ENCODE measurements at regions not wholly inside any gene's neighbourhood (a gene's known extent, or its start where the extent isn't known, plus 50 kb on each side); places are given as distances from the start of the nearest gene placed in this dataset.

DNA sequence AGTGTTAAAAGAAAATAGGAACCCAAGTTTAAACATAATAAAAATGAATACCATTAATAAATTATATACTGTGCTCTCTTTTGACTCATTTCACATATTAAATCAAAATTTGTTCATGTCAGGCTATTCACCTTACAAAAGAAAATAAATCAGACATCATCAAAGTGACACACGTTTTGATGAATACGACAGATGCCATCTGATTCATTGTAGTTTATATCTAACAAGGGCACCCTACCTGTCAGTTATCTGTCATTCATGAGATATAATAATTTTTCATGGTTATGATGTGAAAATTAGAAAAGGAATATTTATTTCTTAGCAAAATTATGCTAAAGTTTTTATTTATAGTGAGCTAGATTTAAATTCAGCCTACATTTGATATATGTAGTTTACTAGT, 188.1 kb upstream of the PCDH17 start:
- no peak overlapping the region for H3K9ac ChIP-seq (ENCODE audit: low read depth, low read length)
- H3K9me3 ChIP-seq (ENCODE audit: control insufficient read depth, insufficient read depth, low read length), result no peaks in the 10 kb centered on the region
- no peak overlapping the region for H3K4me3 ChIP-seq (ENCODE audit: low read depth, low read length)
- H3K4me1 ChIP-seq (ENCODE audit: control insufficient read depth, insufficient read depth, low read length), result no peaks in the 10 kb centered on the region
- no peaks in the 10 kb centered on the region for H3K36me3 ChIP-seq (ENCODE audit: control insufficient read depth, insufficient read depth, low read length)
- H3K27me3 ChIP-seq (ENCODE audit: control insufficient read depth, insufficient read depth, low read length), result no peaks in the 10 kb centered on the region

DNA sequence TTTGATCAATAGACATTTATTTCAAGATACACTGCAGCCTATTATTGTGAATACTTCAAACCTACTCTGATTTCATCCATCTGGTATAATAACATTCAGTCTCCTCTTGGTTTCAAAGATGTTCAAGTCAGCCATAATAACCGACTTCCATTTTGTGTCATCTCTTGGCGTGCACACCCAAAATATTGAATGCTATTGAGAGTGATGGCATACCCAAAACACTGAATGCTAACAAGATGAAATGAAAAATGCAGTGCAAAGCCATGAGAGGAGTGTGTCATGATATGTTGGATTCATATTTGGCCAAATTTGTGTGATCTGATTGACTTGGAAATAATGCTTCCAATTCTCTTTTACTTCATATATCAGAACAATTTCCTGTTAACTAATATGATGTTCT, 181.2 kb upstream of the PCDH17 start:
- no peaks in the 10 kb centered on the region for H3K27me3 ChIP-seq (ENCODE audit: control insufficient read depth, insufficient read depth, low read length)
- H3K4me1 ChIP-seq (ENCODE audit: control insufficient read depth, insufficient read depth, low read length), result no peaks in the 10 kb centered on the region
- no peak overlapping the region for H3K9ac ChIP-seq (ENCODE audit: low read depth, low read length)
- H3K9me3 ChIP-seq (ENCODE audit: control insufficient read depth, insufficient read depth, low read length), result no peaks in the 10 kb centered on the region
- H3K36me3 ChIP-seq (ENCODE audit: control insufficient read depth, insufficient read depth, low read length), result no peaks in the 10 kb centered on the region
- H3K4me3 ChIP-seq (ENCODE audit: low read depth, low read length), result no peak overlapping the region

DNA sequence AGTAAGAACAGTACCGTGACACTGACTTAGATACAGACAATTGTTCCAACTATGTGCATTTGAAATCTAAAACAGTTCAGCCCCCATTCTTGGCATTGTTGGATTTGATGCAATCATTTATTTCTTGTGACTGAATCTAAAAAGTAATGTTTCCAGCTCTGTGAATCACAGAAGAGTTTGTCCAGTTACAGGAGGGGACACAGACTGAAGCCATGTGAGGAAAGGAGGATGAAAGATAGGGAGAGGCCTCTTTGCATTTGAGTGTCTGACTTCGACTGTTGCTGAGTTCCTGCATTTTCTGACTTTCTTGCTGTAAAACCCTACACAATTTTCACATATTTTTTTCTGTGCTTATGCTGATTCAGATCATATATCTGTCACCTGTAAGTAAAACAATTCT, 179.3 kb upstream of the PCDH17 start:
- no peaks in the 10 kb centered on the region for H3K27me3 ChIP-seq (ENCODE audit: control insufficient read depth, insufficient read depth, low read length)
- no peak overlapping the region for H3K9ac ChIP-seq (ENCODE audit: low read depth, low read length)
- H3K4me1 ChIP-seq (ENCODE audit: control insufficient read depth, insufficient read depth, low read length), result no peaks in the 10 kb centered on the region
- H3K9me3 ChIP-seq (ENCODE audit: control insufficient read depth, insufficient read depth, low read length), result no peaks in the 10 kb centered on the region
- H3K4me3 ChIP-seq (ENCODE audit: low read depth, low read length), result no peak overlapping the region
- H3K36me3 ChIP-seq (ENCODE audit: control insufficient read depth, insufficient read depth, low read length), result no peaks in the 10 kb centered on the region

DNA sequence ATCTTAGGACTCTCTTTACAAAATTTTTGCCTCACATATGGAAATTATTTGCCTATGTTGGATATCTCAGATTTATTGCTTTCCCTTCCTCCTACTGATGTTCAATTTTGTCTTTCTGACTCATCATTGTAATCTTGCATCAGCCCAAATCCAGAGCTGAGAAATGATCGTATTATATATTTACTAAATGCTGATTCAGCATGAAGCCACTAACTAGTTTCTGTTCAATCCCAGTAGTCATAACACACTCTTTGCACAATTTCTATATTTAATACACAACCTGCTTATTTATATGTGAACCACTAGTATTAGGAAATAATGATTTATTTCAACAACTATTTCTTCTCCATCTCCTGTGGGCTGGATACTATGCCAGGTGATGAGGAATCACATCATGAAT, 161.1 kb upstream of the PCDH17 start:
- Histone ChIP-seq H3K9ac (ENCODE audit: low read depth, low read length) (no peak overlapping the region), H3K9me3 (ENCODE audit: control insufficient read depth, insufficient read depth, low read length) (no peaks in the 10 kb centered on the region), H3K36me3 (ENCODE audit: control insufficient read depth, insufficient read depth, low read length) (no peaks in the 10 kb centered on the region), H3K4me1 (ENCODE audit: control insufficient read depth, insufficient read depth, low read length) (no peaks in the 10 kb centered on the region), H3K4me3 (ENCODE audit: low read depth, low read length) (no peak overlapping the region), H3K27me3 (ENCODE audit: control insufficient read depth, insufficient read depth, low read length) (no peaks in the 10 kb centered on the region)

DNA sequence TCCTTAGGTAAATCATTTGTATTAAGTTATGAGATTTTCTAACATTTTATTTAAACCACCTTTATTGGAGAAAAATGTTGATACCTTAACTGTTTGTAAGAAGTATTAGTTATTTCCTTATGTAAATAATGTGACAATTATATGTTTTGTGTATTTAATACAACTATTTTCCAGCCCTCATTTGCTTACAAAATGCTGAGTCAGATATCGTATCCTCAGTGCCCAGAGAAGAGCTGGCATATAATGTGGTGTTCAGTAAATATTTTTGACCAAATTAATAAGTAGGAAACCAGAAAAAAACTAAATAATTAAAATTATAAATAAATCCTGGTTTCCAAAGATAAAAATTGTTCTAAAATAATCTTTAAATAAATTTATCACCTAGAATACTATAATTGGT, 140.2 kb upstream of the PCDH17 start:
- H3K27me3 ChIP-seq (ENCODE audit: control insufficient read depth, insufficient read depth, low read length), result no peaks in the 10 kb centered on the region
- no peaks in the 10 kb centered on the region for H3K36me3 ChIP-seq (ENCODE audit: control insufficient read depth, insufficient read depth, low read length)
- H3K9me3 ChIP-seq (ENCODE audit: control insufficient read depth, insufficient read depth, low read length), result no peaks in the 10 kb centered on the region
- H3K9ac ChIP-seq (ENCODE audit: low read depth, low read length), result no peak overlapping the region
- H3K4me3 ChIP-seq (ENCODE audit: low read depth, low read length), result no peak overlapping the region
- no peaks in the 10 kb centered on the region for H3K4me1 ChIP-seq (ENCODE audit: control insufficient read depth, insufficient read depth, low read length)

DNA sequence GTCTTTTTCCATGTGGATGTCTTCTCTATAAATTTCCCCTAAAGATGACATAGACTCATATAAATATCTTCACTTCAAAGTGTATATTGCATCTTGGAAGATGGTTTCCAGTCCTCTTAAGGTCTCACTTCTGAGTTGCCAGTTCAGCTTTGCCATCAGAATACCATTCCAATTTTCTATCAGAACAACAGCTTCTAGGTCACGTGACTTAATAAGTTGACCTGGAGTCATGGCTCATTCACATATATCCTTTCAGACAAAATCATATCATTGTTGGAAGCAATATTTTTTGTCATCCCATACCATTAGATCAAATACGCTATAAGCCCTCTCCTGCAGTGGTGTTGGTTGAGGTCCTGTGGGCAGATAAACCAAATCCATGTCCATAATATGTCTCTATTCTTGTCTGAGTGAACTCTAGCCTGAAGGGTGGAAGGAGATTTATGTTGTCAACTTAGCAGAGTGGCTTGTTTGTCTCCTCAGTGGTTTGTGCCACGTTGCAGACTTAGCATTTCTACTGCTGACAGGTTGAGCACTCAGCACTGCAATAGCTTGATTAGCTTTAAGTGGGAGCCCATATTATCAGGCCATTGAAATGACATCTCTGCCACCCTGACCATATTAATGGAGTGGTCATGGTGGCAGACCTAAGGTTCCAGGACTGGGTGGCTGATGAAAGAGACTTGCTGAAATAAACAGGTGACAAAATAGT, 123.6 kb upstream of the PCDH17 start:
- H3K9ac ChIP-seq (ENCODE audit: low read depth, low read length), result no peak overlapping the region
- no peaks in the 10 kb centered on the region for H3K4me1 ChIP-seq (ENCODE audit: control insufficient read depth, insufficient read depth, low read length)
- no peak overlapping the region for H3K4me3 ChIP-seq (ENCODE audit: low read depth, low read length)
- no peaks in the 10 kb centered on the region for H3K27me3 ChIP-seq (ENCODE audit: control insufficient read depth, insufficient read depth, low read length)
- H3K36me3 ChIP-seq (ENCODE audit: control insufficient read depth, insufficient read depth, low read length), result no peaks in the 10 kb centered on the region
- H3K9me3 ChIP-seq (ENCODE audit: control insufficient read depth, insufficient read depth, low read length), result no peaks in the 10 kb centered on the region

DNA sequence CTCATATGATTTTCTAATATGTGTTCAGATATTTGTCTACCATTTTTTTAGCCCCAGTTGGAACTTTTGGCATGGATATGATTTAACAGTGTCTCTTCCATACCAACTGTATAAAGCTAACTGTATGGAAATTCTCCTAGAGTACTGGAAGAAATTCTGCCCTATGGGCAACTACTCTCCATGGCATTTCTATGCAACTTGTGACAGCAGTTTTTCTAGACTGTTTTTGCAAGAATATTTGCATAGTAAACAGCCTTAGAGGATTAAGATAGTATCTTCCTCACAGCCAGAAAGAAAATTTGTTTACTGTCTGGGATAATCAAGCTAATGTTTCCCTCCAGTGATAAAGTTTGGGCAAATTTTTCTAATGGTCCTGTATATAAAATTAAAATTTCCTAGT, 119.9 kb upstream of the PCDH17 start:
- Histone ChIP-seq H3K4me3 (ENCODE audit: low read depth, low read length) (no peak overlapping the region), H3K9ac (ENCODE audit: low read depth, low read length) (no peak overlapping the region), H3K27me3 (ENCODE audit: control insufficient read depth, insufficient read depth, low read length) (no peaks in the 10 kb centered on the region), H3K9me3 (ENCODE audit: control insufficient read depth, insufficient read depth, low read length) (no peaks in the 10 kb centered on the region), H3K4me1 (ENCODE audit: control insufficient read depth, insufficient read depth, low read length) (no peaks in the 10 kb centered on the region), H3K36me3 (ENCODE audit: control insufficient read depth, insufficient read depth, low read length) (no peaks in the 10 kb centered on the region)

DNA sequence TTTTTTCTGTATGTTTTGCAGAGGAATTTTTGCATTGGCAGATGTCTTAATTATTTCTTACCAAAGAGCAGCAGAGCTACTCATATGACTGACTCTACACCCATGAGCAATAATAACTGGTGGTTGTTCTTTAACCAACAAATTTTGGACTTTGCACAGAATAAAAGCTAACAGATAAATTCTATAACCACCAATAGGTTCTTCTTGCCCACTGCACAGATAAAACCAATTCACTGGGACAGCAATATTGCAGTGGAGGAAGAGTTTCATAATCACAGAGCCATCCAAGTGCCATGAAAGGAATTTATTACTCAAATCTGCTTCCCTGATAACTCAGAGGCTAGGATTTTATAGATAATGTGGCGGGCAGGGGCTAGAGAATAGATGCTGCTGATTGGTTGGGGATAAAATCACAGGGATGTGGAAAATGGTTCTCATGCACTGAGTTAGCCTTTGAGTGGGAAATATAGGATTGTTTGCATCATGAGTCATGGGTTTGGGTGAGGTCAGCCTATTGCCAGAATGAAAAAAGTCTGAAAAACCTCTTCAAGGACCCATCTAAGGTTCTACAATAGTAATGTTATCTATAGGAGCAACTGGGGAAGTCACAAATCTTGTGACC, 104.3 kb upstream of the PCDH17 start:
- no peaks in the 10 kb centered on the region for H3K4me1 ChIP-seq (ENCODE audit: control insufficient read depth, insufficient read depth, low read length)
- no peaks in the 10 kb centered on the region for H3K9me3 ChIP-seq (ENCODE audit: control insufficient read depth, insufficient read depth, low read length)
- no peak overlapping the region for H3K9ac ChIP-seq (ENCODE audit: low read depth, low read length)
- H3K36me3 ChIP-seq (ENCODE audit: control insufficient read depth, insufficient read depth, low read length), result no peaks in the 10 kb centered on the region
- no peak overlapping the region for H3K4me3 ChIP-seq (ENCODE audit: low read depth, low read length)
- no peaks in the 10 kb centered on the region for H3K27me3 ChIP-seq (ENCODE audit: control insufficient read depth, insufficient read depth, low read length)

DNA sequence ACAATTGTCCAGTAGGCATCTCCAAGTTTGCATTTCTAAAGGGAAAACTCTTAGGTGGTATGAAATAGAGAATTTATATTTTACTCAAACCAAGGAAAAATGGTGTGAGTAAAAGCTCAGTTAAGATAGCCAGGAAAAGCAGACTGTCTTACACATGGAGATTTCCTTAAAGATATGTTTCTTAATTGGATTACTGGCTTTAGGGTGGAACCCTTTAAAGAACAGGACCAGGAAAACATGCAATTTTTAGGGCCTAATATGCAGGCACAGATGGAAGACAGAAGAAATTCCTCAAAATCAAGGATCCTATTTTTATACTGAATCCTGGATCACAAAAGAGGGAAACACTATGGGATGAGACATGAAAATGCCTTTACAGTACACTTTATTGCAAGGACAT, 100.3 kb upstream of the PCDH17 start:
- Histone ChIP-seq H3K4me3 (ENCODE audit: low read depth, low read length) (no peak overlapping the region), H3K27me3 (ENCODE audit: control insufficient read depth, insufficient read depth, low read length) (no peaks in the 10 kb centered on the region), H3K4me1 (ENCODE audit: control insufficient read depth, insufficient read depth, low read length) (no peaks in the 10 kb centered on the region), H3K9me3 (ENCODE audit: control insufficient read depth, insufficient read depth, low read length) (no peaks in the 10 kb centered on the region), H3K9ac (ENCODE audit: low read depth, low read length) (no peak overlapping the region), H3K36me3 (ENCODE audit: control insufficient read depth, insufficient read depth, low read length) (no peaks in the 10 kb centered on the region)

DNA sequence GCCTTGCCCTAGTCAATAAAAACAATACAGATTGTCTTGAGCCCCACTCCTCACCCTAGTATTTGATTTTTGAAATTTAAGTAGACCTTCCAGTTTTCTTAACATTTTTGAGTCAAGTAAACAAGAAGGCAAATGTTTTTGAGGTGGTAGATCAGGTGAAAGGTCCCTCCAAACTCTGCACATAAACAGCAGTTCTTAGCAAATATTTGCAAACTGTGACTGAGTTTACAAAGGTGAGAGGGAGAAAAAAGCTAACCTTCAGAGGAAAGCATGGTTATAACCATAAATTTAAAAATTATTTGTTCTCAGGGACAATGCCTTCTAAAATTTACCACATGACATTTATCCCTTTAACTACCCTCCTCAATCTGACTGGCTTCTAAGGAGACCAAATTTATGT, 84.6 kb upstream of the PCDH17 start:
- Histone ChIP-seq H3K4me3 (ENCODE audit: low read depth, low read length) (no peak overlapping the region), H3K9ac (ENCODE audit: low read depth, low read length) (no peak overlapping the region), H3K27me3 (ENCODE audit: control insufficient read depth, insufficient read depth, low read length) (no peaks in the 10 kb centered on the region), H3K9me3 (ENCODE audit: control insufficient read depth, insufficient read depth, low read length) (no peaks in the 10 kb centered on the region), H3K36me3 (ENCODE audit: control insufficient read depth, insufficient read depth, low read length) (no peaks in the 10 kb centered on the region), H3K4me1 (ENCODE audit: control insufficient read depth, insufficient read depth, low read length) (no peaks in the 10 kb centered on the region)

DNA sequence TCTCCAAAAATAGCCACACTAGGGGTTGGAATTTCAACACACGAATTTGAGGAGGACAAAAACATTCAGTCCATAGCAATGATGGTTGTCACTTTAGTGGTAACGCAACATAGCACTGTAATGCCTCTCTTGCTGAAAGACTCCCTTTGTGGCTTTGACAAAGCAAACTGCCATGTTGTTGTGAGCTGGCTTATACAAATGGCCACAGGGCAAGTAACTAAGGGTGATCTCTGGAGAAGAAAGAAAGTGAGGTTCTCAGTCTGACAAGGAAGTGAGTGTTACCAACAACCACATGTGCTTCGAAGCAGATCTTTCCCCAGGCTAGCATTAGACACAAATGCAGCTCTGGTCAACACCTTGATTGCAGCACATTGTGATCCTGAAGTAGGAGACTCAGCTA, 79.1 kb upstream of the PCDH17 start:
- no peak overlapping the region for H3K4me3 ChIP-seq (ENCODE audit: low read depth, low read length)
- no peaks in the 10 kb centered on the region for H3K36me3 ChIP-seq (ENCODE audit: control insufficient read depth, insufficient read depth, low read length)

DNA sequence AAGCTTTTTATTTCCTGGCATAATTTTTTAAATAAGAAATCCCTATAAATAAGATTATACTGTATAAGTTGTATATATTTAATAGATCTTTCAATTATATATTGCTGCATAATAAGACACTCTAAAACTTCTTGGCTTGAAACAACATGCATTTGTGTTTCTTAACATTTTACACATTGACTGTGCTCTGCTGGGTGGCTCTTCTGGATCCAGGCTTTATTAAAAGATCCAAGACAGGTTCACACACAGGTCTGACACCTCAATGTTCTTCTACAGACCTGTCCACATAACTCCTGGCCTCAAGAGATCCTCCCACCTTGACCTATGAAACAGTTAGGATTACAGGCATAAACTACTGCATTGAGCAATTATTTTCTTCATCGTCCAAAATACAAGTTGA, 77.6 kb upstream of the PCDH17 start:
- Histone ChIP-seq H3K9ac (ENCODE audit: low read depth, low read length) (no peak overlapping the region), H3K27me3 (ENCODE audit: control insufficient read depth, insufficient read depth, low read length) (no peaks in the 10 kb centered on the region), H3K9me3 (ENCODE audit: control insufficient read depth, insufficient read depth, low read length) (no peaks in the 10 kb centered on the region), H3K36me3 (ENCODE audit: control insufficient read depth, insufficient read depth, low read length) (no peaks in the 10 kb centered on the region), H3K4me1 (ENCODE audit: control insufficient read depth, insufficient read depth, low read length) (no peaks in the 10 kb centered on the region), H3K4me3 (ENCODE audit: low read depth, low read length) (no peak overlapping the region)

More for the DNA sequence above, 79.1 kb upstream of the PCDH17 start:
- Histone ChIP-seq H3K9me3 (ENCODE audit: control insufficient read depth, insufficient read depth, low read length) (no peaks in the 10 kb centered on the region), H3K4me1 (ENCODE audit: control insufficient read depth, insufficient read depth, low read length) (no peaks in the 10 kb centered on the region), H3K9ac (ENCODE audit: low read depth, low read length) (no peak overlapping the region), H3K27me3 (ENCODE audit: control insufficient read depth, insufficient read depth, low read length) (no peaks in the 10 kb centered on the region)
